ENCODE measurements at regions not wholly inside any gene's neighbourhood (a gene's known extent, or its start where the extent isn't known, plus 50 kb on each side); places are given as distances from the start of the nearest gene placed in this dataset.
"Not testable (repeated sequence)": the region's sequence is repeated elsewhere in the genome, so short reads cannot be mapped to it uniquely, and the experiment has no call there.

GRCh38 chr16:29355339-29356059 is 51.0 kb downstream of the NPIPB11 start:
- not testable (repeated sequence) for DNase-seq (ENCODE audit: low read depth)

GRCh38 chr16:29354449-29354848 is 52.1 kb downstream of the NPIPB11 start:
- DNase-seq (ENCODE audit: low read depth); H3K4me3 ChIP-seq (ENCODE audit: low read depth, low read length): not testable (repeated sequence)

More at GRCh38 chr16:29355339-29356059, 51.0 kb downstream of the NPIPB11 start:
- H3K4me3 ChIP-seq (ENCODE audit: low read depth, low read length): not testable (repeated sequence)

- DNase-seq (ENCODE audit: low read depth); H3K4me3 ChIP-seq (ENCODE audit: low read depth, low read length): not testable (repeated sequence)
Observed at GRCh38 chr16:29352617-29352999, 53.9 kb downstream of the NPIPB11 start.

GRCh38 chr16:29351970-29352616 is 54.4 kb downstream of the NPIPB11 start:
- H3K4me3 ChIP-seq (ENCODE audit: low read depth, low read length); DNase-seq (ENCODE audit: low read depth): not testable (repeated sequence)

GRCh38 chr16:29351271-29351969 is 55.1 kb downstream of the NPIPB11 start:
- H3K4me3 ChIP-seq (ENCODE audit: low read depth, low read length); DNase-seq (ENCODE audit: low read depth): not testable (repeated sequence)

GRCh38 chr16:29349966-29350365 is 56.5 kb downstream of the NPIPB11 start:
- DNase-seq (ENCODE audit: low read depth): peak; percentile 73
- not testable (repeated sequence) for H3K4me3 ChIP-seq (ENCODE audit: low read depth, low read length)

- DNase-seq (ENCODE audit: low read depth): not testable (repeated sequence)
Observed at GRCh38 chr16:29348748-29349147, 57.8 kb downstream of the NPIPB11 start.

GRCh38 chr16:29348123-29348690 is 58.3 kb downstream of the NPIPB11 start:
- H3K4me3 ChIP-seq (ENCODE audit: low read depth, low read length); DNase-seq (ENCODE audit: low read depth): not testable (repeated sequence)

More at GRCh38 chr16:29348748-29349147, 57.8 kb downstream of the NPIPB11 start:
- H3K4me3 ChIP-seq (ENCODE audit: low read depth, low read length): not testable (repeated sequence)

- not testable (repeated sequence) for DNase-seq (ENCODE audit: low read depth); H3K4me3 ChIP-seq (ENCODE audit: low read depth, low read length)
Observed at GRCh38 chr16:29346796-29347580, 59.5 kb downstream of the NPIPB11 start.

GRCh38 chr16:29346203-29346602 is 60.3 kb downstream of the NPIPB11 start:
- not testable (repeated sequence) for H3K4me3 ChIP-seq (ENCODE audit: low read depth, low read length); DNase-seq (ENCODE audit: low read depth)

- not testable (repeated sequence) for DNase-seq (ENCODE audit: low read depth); H3K4me3 ChIP-seq (ENCODE audit: low read depth, low read length)
Observed at GRCh38 chr16:29342937-29343336, 63.6 kb downstream of the NPIPB11 start.

GRCh38 chr16:29340779-29341438 is 65.6 kb downstream of the NPIPB11 start:
- not testable (repeated sequence) for DNase-seq (ENCODE audit: low read depth); H3K4me3 ChIP-seq (ENCODE audit: low read depth, low read length)

- not testable (repeated sequence) for H3K4me3 ChIP-seq (ENCODE audit: low read depth, low read length); DNase-seq (ENCODE audit: low read depth)
Observed at GRCh38 chr16:29340235-29340634, 66.3 kb downstream of the NPIPB11 start.

- H3K4me3 ChIP-seq (ENCODE audit: low read depth, low read length); DNase-seq (ENCODE audit: low read depth): not testable (repeated sequence)
Observed at GRCh38 chr16:29338821-29339700, 67.5 kb downstream of the NPIPB11 start.

- H3K4me3 ChIP-seq (ENCODE audit: low read depth, low read length); DNase-seq (ENCODE audit: low read depth): not testable (repeated sequence)
Observed at GRCh38 chr16:29337385-29337901, 69.1 kb downstream of the NPIPB11 start.

- DNase-seq (ENCODE audit: low read depth): peak; percentile 29
- not testable (repeated sequence) for H3K4me3 ChIP-seq (ENCODE audit: low read depth, low read length)
Observed at GRCh38 chr16:29335549-29335846, 71.0 kb downstream of the NPIPB11 start.
